ENCODE measurements at regions not wholly inside any gene's neighbourhood (a gene's known extent, or its start where the extent isn't known, plus 50 kb on each side); places are given as distances from the start of the nearest gene placed in this dataset.
A peak's percentile ranks its signal among the peaks of the same experiment; 100 is the strongest.

- no peaks in the 10 kb centered on the region for H3K4me1 ChIP-seq (ENCODE audit: insufficient read depth, low read length)
- H3K36me3 ChIP-seq (ENCODE audit: low read depth, low read length): no peaks in the 10 kb centered on the region
- ChIA-PET CTCF (no interaction called here), POLR2A (ENCODE audit: unreplicated experiment) (no interaction called here)
- intact Hi-C loops (cut with micrococcal nuclease): no loop called here
- DNase-seq: peak; percentile 42
- no peak for TF ChIP-seq CTCF (conservative IDR thresholded peaks at IDR 0.05; ENCODE audit: low read depth, low read length)
- no peak for TF ChIP-seq EZH2 (IDR thresholded peaks at IDR 0.05; ENCODE audit: low read length, unreplicated experiment)
- no peak for TF ChIP-seq EZH2phosphoT487 (IDR thresholded peaks at IDR 0.05; ENCODE audit: borderline replicate concordance, low read length)
- no peak overlapping the region for H3K9ac ChIP-seq (ENCODE audit: low read length)
- no peaks in the 10 kb centered on the region for H3K9me2 ChIP-seq (replicated peaks; ENCODE audit: low read length)
- no peak overlapping the region for H3K27ac ChIP-seq (ENCODE audit: low read length)
- H2AFZ ChIP-seq (ENCODE audit: low read length): no peak overlapping the region
- H3K4me3 ChIP-seq (ENCODE audit: low read length): no peak overlapping the region
- no TSS peak for BruUV-seq (replicated peaks)
- H3K27me3 ChIP-seq (ENCODE audit: low read length): no peaks in the 10 kb centered on the region
- no peaks in the 10 kb centered on the region for H3K79me2 ChIP-seq (ENCODE audit: low read length)
- H4K20me1 ChIP-seq (ENCODE audit: low read length): no peaks in the 10 kb centered on the region
- H3F3A ChIP-seq (ENCODE audit: low read length, unreplicated experiment): no peaks in the 10 kb centered on the region
- ATAC-seq: no peak
- H3K9me3 ChIP-seq (ENCODE audit: low read length): no peaks in the 10 kb centered on the region
- 0 out of 2 replicates have a peak overlapping the region, but pooled peaks have one; percentile 8 for H3K4me2 ChIP-seq (ENCODE audit: low read length)
Observed at GRCh38 chr2:103667335-103667884, 905.6 kb downstream of the TMEM182 start.

- H3K27me3 ChIP-seq (ENCODE audit: low read length): no peaks in the 10 kb centered on the region
- H3K36me3 ChIP-seq (ENCODE audit: low read depth, low read length): no peaks in the 10 kb centered on the region
- intact Hi-C loops (cut with micrococcal nuclease): no loop called here
- H2AFZ ChIP-seq (ENCODE audit: low read length): no peak overlapping the region
- POLR2A ChIA-PET (ENCODE audit: unreplicated experiment): no interaction called here
- H3K4me3 ChIP-seq (ENCODE audit: low read length): no peak overlapping the region
- no peaks in the 10 kb centered on the region for H3K9me3 ChIP-seq (ENCODE audit: low read length)
- CTCF ChIA-PET: no interaction called here
- H3K79me2 ChIP-seq (ENCODE audit: low read length): no peaks in the 10 kb centered on the region
- H3K4me2 ChIP-seq (ENCODE audit: low read length): no peak overlapping the region
- no peaks in the 10 kb centered on the region for H3K4me1 ChIP-seq (ENCODE audit: insufficient read depth, low read length)
- no peaks in the 10 kb centered on the region for H3K9me2 ChIP-seq (replicated peaks; ENCODE audit: low read length)
- H3F3A ChIP-seq (ENCODE audit: low read length, unreplicated experiment): no peaks in the 10 kb centered on the region
- H4K20me1 ChIP-seq (ENCODE audit: low read length): no peaks in the 10 kb centered on the region
- DNase-seq (no peak), ATAC-seq (no peak)
- TF ChIP-seq EZH2phosphoT487 (IDR thresholded peaks at IDR 0.05; ENCODE audit: borderline replicate concordance, low read length) (no peak), CTCF (conservative IDR thresholded peaks at IDR 0.05; ENCODE audit: low read depth, low read length) (no peak), EZH2 (IDR thresholded peaks at IDR 0.05; ENCODE audit: low read length, unreplicated experiment) (no peak)
- H3K27ac ChIP-seq (ENCODE audit: low read length): no peak overlapping the region
- no peak overlapping the region for H3K9ac ChIP-seq (ENCODE audit: low read length)
- BruUV-seq (replicated peaks): no TSS peak
Observed at GRCh38 chr2:103669531-103669930, 907.7 kb downstream of the TMEM182 start.
